Hepatocyte (in vitro differentiated cells): ENCODE measurements at regions not wholly inside any gene's neighbourhood (a gene's known extent, or its start where the extent isn't known, plus 50 kb on each side); places are given as distances from the start of the nearest gene placed in this dataset.

Experiments
- DNase-seq: peaks from one replicate; pipeline ENCODE4 v3.0.0-alpha.2; 2016; ENCODE audit warnings: low spot score
- H2AFZ ChIP-seq: fragments of 200-600 bp; sonication (generic); 2 replicates; pipeline ENCODE4 v1.6.0; 2016; ENCODE audit warnings: antibody characterized with exemption, mild to moderate bottlenecking
- H3K27ac ChIP-seq: fragments of 200-600 bp; sonication (generic); 2 replicates; pipeline ENCODE4 v1.5.1; 2016; ENCODE audit warnings: mild to moderate bottlenecking
- H3K27me3 ChIP-seq: fragments of 200-600 bp; sonication (generic); 2 replicates; pipeline ENCODE4 v1.6.1; 2016
- H3K36me3 ChIP-seq: fragments of 200-600 bp; sonication (generic); replicated peaks from 2 replicates; pipeline ENCODE4 v1.5.1; 2016; ENCODE audit warnings: low read depth; ENCODE audit not compliant: insufficient read depth
- H3K4me1 ChIP-seq: fragments of 200-600 bp; sonication (generic); 2 replicates; pipeline ENCODE4 v1.5.1; 2016; ENCODE audit warnings: mild to moderate bottlenecking, moderate library complexity; ENCODE audit not compliant: insufficient read depth
- H3K4me2 ChIP-seq: fragments of 200-600 bp; sonication (generic); 2 replicates; pipeline ENCODE4 v1.6.0; 2016
- H3K4me3 ChIP-seq: fragments of 200-600 bp; sonication (generic); 2 replicates; pipeline ENCODE4 v1.5.1; 2016; ENCODE audit warnings: mild to moderate bottlenecking
- H3K79me2 ChIP-seq: fragments of 200-600 bp; sonication (generic); 2 replicates; pipeline ENCODE4 v1.6.0; 2017; ENCODE audit warnings: mild to moderate bottlenecking
- H3K9me2 ChIP-seq: fragments of 200-600 bp; sonication (generic); replicated peaks from 2 replicates; pipeline ENCODE4 v1.6.0; 2017; ENCODE audit warnings: mild to moderate bottlenecking; ENCODE audit not compliant: insufficient read depth
- H3K9me3 ChIP-seq: fragments of 200-600 bp; sonication (generic); 2 replicates; pipeline ENCODE4 v1.5.1; 2016; ENCODE audit warnings: low read depth, mild to moderate bottlenecking
- H4K20me1 ChIP-seq: fragments of 200-600 bp; sonication (generic); 2 replicates; pipeline ENCODE4 v1.6.0; 2016; ENCODE audit warnings: mild to moderate bottlenecking; ENCODE audit not compliant: insufficient read depth, poor library complexity, severe bottlenecking
- CTCF ChIP-seq: fragments of 200-600 bp; sonication (generic); IDR thresholded peaks from 2 replicates; pipeline ENCODE4 v1.5.1; 2016; ENCODE audit warnings: antibody characterized with exemption, mild to moderate bottlenecking; ENCODE audit not compliant: poor library complexity
- EZH2 ChIP-seq: fragments of 200-600 bp; sonication (generic); IDR thresholded peaks from 2 replicates; pipeline ENCODE4 v1.6.1; 2016; ENCODE audit warnings: antibody characterized with exemption, mild to moderate bottlenecking, borderline replicate concordance
- EZH2phosphoT487 ChIP-seq: fragments of 200-600 bp; sonication (generic); IDR thresholded peaks from one replicate; pipeline ENCODE4 v1.6.1; 2018; ENCODE audit warnings: antibody characterized with exemption, mild to moderate bottlenecking, low read depth, moderate library complexity; ENCODE audit not compliant: unreplicated experiment, severe bottlenecking
- WGBS: methylation state at CpG from one replicate; pipeline ENCODE4 v1.1.6; 2016; ENCODE audit warnings: low lambda C conversion rate; ENCODE audit errors: missing lambda C conversion rate; 5-methylcytosine and 5-hydroxymethylcytosine counted together

GRCh38 chrX:147573266-147573665 lies 338.5 kb upstream of the FMR1 start:
- H2AFZ ChIP-seq, result no peak overlapping the region
- no peak overlapping the region for H3K4me2 ChIP-seq
- DNase-seq, result no peak
- H3K9me2 ChIP-seq, result no peaks in the 10 kb centered on the region
- H3K27ac ChIP-seq, result no peak overlapping the region
- H3K4me3 ChIP-seq, result no peak overlapping the region
- no peaks in the 10 kb centered on the region for H3K4me1 ChIP-seq
- H3K27me3 ChIP-seq, result no peaks in the 10 kb centered on the region
- H3K36me3 ChIP-seq, result no peaks in the 10 kb centered on the region
- WGBS, result 74% methylated on average over 4 of the region's 4 CpGs
- H4K20me1 ChIP-seq, result no peaks in the 10 kb centered on the region
- no peaks in the 10 kb centered on the region for H3K9me3 ChIP-seq
- TF ChIP-seq CTCF, result no peak
- no peak for TF ChIP-seq EZH2
- TF ChIP-seq EZH2phosphoT487, result no peak
- no peaks in the 10 kb centered on the region for H3K79me2 ChIP-seq

GRCh38 chrX:147602176-147602696 lies 309.5 kb upstream of the FMR1 start:
- Histone ChIP-seq H2AFZ (no peak overlapping the region), H3K9me2 (no peaks in the 10 kb centered on the region), H3K9me3 (no peaks in the 10 kb centered on the region), H4K20me1 (no peaks in the 10 kb centered on the region), H3K4me3 (no peak overlapping the region), H3K36me3 (no peaks in the 10 kb centered on the region), H3K27me3 (no peaks in the 10 kb centered on the region), H3K4me2 (no peak overlapping the region), H3K4me1 (no peaks in the 10 kb centered on the region), H3K27ac (no peak overlapping the region), H3K79me2 (no peaks in the 10 kb centered on the region)
- peak; percentile 8 for DNase-seq
- 59% methylated on average over 3 of the region's 3 CpGs for WGBS
- TF ChIP-seq CTCF (peak; percentile 15), EZH2 (no peak)

GRCh38 chrX:147626605-147627004 lies 285.1 kb upstream of the FMR1 start:
- Histone ChIP-seq H3K27ac (no peak overlapping the region), H2AFZ (no peak overlapping the region), H3K9me2 (no peaks in the 10 kb centered on the region), H4K20me1 (no peaks in the 10 kb centered on the region), H3K36me3 (no peaks in the 10 kb centered on the region), H3K79me2 (no peaks in the 10 kb centered on the region), H3K4me3 (no peak overlapping the region), H3K4me1 (no peaks in the 10 kb centered on the region), H3K9me3 (peaks cover 3% of the 10 kb centered on the region), H3K4me2 (no peak overlapping the region), H3K27me3 (no peaks in the 10 kb centered on the region)
- 63% methylated on average over 5 of the region's 5 CpGs for WGBS
- DNase-seq, result no peak
- TF ChIP-seq EZH2 (no peak), EZH2phosphoT487 (no peak), CTCF (no peak)

- 71% methylated on average over 1 of the region's 1 CpG for WGBS
- TF ChIP-seq EZH2phosphoT487 (no peak), CTCF (no peak), EZH2 (no peak)
- Histone ChIP-seq H3K27me3 (no peaks in the 10 kb centered on the region), H2AFZ (no peak overlapping the region), H4K20me1 (no peaks in the 10 kb centered on the region), H3K9me2 (no peaks in the 10 kb centered on the region), H3K9me3 (no peaks in the 10 kb centered on the region), H3K79me2 (no peaks in the 10 kb centered on the region), H3K27ac (no peak overlapping the region), H3K36me3 (no peaks in the 10 kb centered on the region), H3K4me2 (no peak overlapping the region), H3K4me1 (no peaks in the 10 kb centered on the region), H3K4me3 (no peak overlapping the region)
- DNase-seq, result no peak
Observed at GRCh38 chrX:147635186-147635585, 276.5 kb upstream of the FMR1 start.
